ENCODE measurements at regions not wholly inside any gene's neighbourhood (a gene's known extent, or its start where the extent isn't known, plus 50 kb on each side); places are given as distances from the start of the nearest gene placed in this dataset.
"Not testable (repeated sequence)": the region's sequence is repeated elsewhere in the genome, so short reads cannot be mapped to it uniquely, and the experiment has no call there.

GRCh38 chr6:137709424-137710236 lies 157.4 kb upstream of the TNFAIP3 start:
- DNase-seq, result no peak

GRCh38 chr6:137711972-137712371 lies 155.1 kb upstream of the TNFAIP3 start:
- DNase-seq, result no peak

- DNase-seq, result no peak
Measured at GRCh38 chr6:137712587-137712986, 154.5 kb upstream of the TNFAIP3 start.

- DNase-seq, result no peak
Measured at GRCh38 chr6:137715589-137716045, 151.4 kb upstream of the TNFAIP3 start.

- DNase-seq, result no peak
Measured at GRCh38 chr6:137717074-137718073, 149.7 kb upstream of the TNFAIP3 start.

- not testable (repeated sequence) for DNase-seq
Measured at GRCh38 chr6:137718903-137719302, 148.2 kb upstream of the TNFAIP3 start.

- no peak for DNase-seq
Measured at GRCh38 chr6:137722749-137723272, 144.2 kb upstream of the TNFAIP3 start.

- DNase-seq, result no peak
Measured at GRCh38 chr6:137723273-137724017, 143.6 kb upstream of the TNFAIP3 start.

GRCh38 chr6:137724018-137724403 lies 143.0 kb upstream of the TNFAIP3 start:
- DNase-seq, result no peak

GRCh38 chr6:137724495-137725211 lies 142.4 kb upstream of the TNFAIP3 start:
- no peak for DNase-seq

- DNase-seq, result no peak
Measured at GRCh38 chr6:137725949-137726348, 141.1 kb upstream of the TNFAIP3 start.

- no peak for DNase-seq
Measured at GRCh38 chr6:137726582-137726981, 140.5 kb upstream of the TNFAIP3 start.

- no peak for DNase-seq
Measured at GRCh38 chr6:137727216-137727765, 139.8 kb upstream of the TNFAIP3 start.

- no peak for DNase-seq
Measured at GRCh38 chr6:137728386-137729349, 138.4 kb upstream of the TNFAIP3 start.

GRCh38 chr6:137729866-137730629 lies 137.0 kb upstream of the TNFAIP3 start:
- no peak for DNase-seq

- no peak for DNase-seq
Measured at GRCh38 chr6:137731600-137731959, 135.5 kb upstream of the TNFAIP3 start.

- DNase-seq, result no peak
Measured at GRCh38 chr6:137731960-137732616, 135.0 kb upstream of the TNFAIP3 start.

GRCh38 chr6:137733372-137733771 lies 133.7 kb upstream of the TNFAIP3 start:
- DNase-seq, result no peak

Measured in renal pelvis (tissue), 1 donor.